ENCODE measurements at regions not wholly inside any gene's neighbourhood (a gene's known extent, or its start where the extent isn't known, plus 50 kb on each side); places are given as distances from the start of the nearest gene placed in this dataset.
A peak's percentile ranks its signal among the peaks of the same experiment; 100 is the strongest.

GRCh38 chr2:611519-611918 is 65.7 kb downstream of the TMEM18 start:
- no peak for DNase-seq

- DNase-seq: peak; percentile 9
Measured at GRCh38 chr2:610491-610890, 66.7 kb downstream of the TMEM18 start.

- DNase-seq: peak; percentile 4
Measured at GRCh38 chr2:609881-610280, 67.3 kb downstream of the TMEM18 start.

- no peak for DNase-seq
Measured at GRCh38 chr2:609449-609848, 67.8 kb downstream of the TMEM18 start.

GRCh38 chr2:608711-609110 is 68.5 kb downstream of the TMEM18 start:
- peak; percentile 11 for DNase-seq

GRCh38 chr2:608297-608696 is 68.9 kb downstream of the TMEM18 start:
- DNase-seq: peak; percentile 8

- peak; percentile 6 for DNase-seq
Measured at GRCh38 chr2:607709-608108, 69.5 kb downstream of the TMEM18 start.

GRCh38 chr2:607172-607571 is 70.0 kb downstream of the TMEM18 start:
- DNase-seq: peak; percentile 13

- peak; percentile 10 for DNase-seq
Measured at GRCh38 chr2:605674-606608, 71.3 kb downstream of the TMEM18 start.

- peak; percentile 3 for DNase-seq
Measured at GRCh38 chr2:604854-605524, 72.2 kb downstream of the TMEM18 start.

GRCh38 chr2:604385-604784 is 72.8 kb downstream of the TMEM18 start:
- DNase-seq: peak; percentile 19

- DNase-seq: peak; percentile 14
Measured at GRCh38 chr2:603869-604268, 73.3 kb downstream of the TMEM18 start.

GRCh38 chr2:603427-603826 is 73.8 kb downstream of the TMEM18 start:
- DNase-seq: peak; percentile 18

- DNase-seq: peak; percentile 38
Measured at GRCh38 chr2:602571-603359, 74.4 kb downstream of the TMEM18 start.

- DNase-seq: no peak
Measured at GRCh38 chr2:601806-602455, 75.3 kb downstream of the TMEM18 start.

GRCh38 chr2:601387-601698 is 75.9 kb downstream of the TMEM18 start:
- peak; percentile 14 for DNase-seq

GRCh38 chr2:600542-601386 is 76.4 kb downstream of the TMEM18 start:
- DNase-seq: peak; percentile 17

GRCh38 chr2:599601-600000 is 77.6 kb downstream of the TMEM18 start:
- no peak for DNase-seq

GRCh38 chr2:598058-598802 is 79.0 kb downstream of the TMEM18 start:
- no peak for DNase-seq

GRCh38 chr2:595831-596592 is 81.2 kb downstream of the TMEM18 start:
- no peak for DNase-seq
